KMS-11 (cell line): ENCODE measurements at regions not wholly inside any gene's neighbourhood (a gene's known extent, or its start where the extent isn't known, plus 50 kb on each side); places are given as distances from the start of the nearest gene placed in this dataset.

Source experiments
- H2AFZ ChIP-seq: fragments of 200-600 bp; sonication (generic); 2 replicates; pipeline ENCODE4 v1.6.1; 2016; ENCODE audit warnings: antibody characterized with exemption, mixed run types, low read depth
- H3K27ac ChIP-seq: fragments of 200-600 bp; sonication (generic); 2 replicates; pipeline ENCODE4 v1.6.1; 2016; ENCODE audit warnings: mild to moderate bottlenecking, mixed run types
- H3K27me3 ChIP-seq: fragments of 200-600 bp; sonication (generic); 2 replicates; pipeline ENCODE4 v1.6.1; 2017; ENCODE audit warnings: mild to moderate bottlenecking, low read depth, mixed run types, moderate library complexity; ENCODE audit not compliant: insufficient read depth
- H3K36me3 ChIP-seq: fragments of 200-600 bp; sonication (generic); 2 replicates; pipeline ENCODE4 v1.6.1; 2017; ENCODE audit warnings: mild to moderate bottlenecking, mixed run types; ENCODE audit not compliant: insufficient read depth
- H3K4me1 ChIP-seq: fragments of 200-600 bp; sonication (generic); 2 replicates; pipeline ENCODE4 v1.6.1; 2016; ENCODE audit warnings: mild to moderate bottlenecking, low read depth, mixed run types; ENCODE audit not compliant: poor library complexity, severe bottlenecking
- H3K4me2 ChIP-seq: fragments of 200-600 bp; sonication (generic); 2 replicates; pipeline ENCODE4 v1.7.0; 2016; ENCODE audit warnings: mild to moderate bottlenecking, mixed run types
- H3K4me3 ChIP-seq: fragments of 200-600 bp; sonication (generic); IDR thresholded peaks from 2 replicates; pipeline ENCODE4 v1.6.1; 2017; ENCODE audit warnings: low read depth, low read length, mixed read lengths; ENCODE audit not compliant: insufficient read depth
- H3K79me2 ChIP-seq: fragments of 200-600 bp; sonication (generic); 2 replicates; pipeline ENCODE4 v1.6.1; 2016; ENCODE audit warnings: low read depth, mixed run types; ENCODE audit not compliant: insufficient read depth
- H3K9ac ChIP-seq: fragments of 200-600 bp; sonication (generic); 2 replicates; pipeline ENCODE4 v1.6.1; 2016; ENCODE audit warnings: mild to moderate bottlenecking, mixed run types
- H4K20me1 ChIP-seq: fragments of 200-600 bp; sonication (generic); 2 replicates; pipeline ENCODE4 v1.6.1; 2016; ENCODE audit warnings: mild to moderate bottlenecking, mixed run types; ENCODE audit not compliant: insufficient read depth
- CTCF ChIP-seq: fragments of 200-600 bp; sonication (generic); conservative IDR thresholded peaks from 2 replicates; pipeline ENCODE4 v1.6.1; 2017; ENCODE audit warnings: low read depth, mild to moderate bottlenecking, antibody characterized with exemption, low read length, moderate library complexity, mixed read lengths

DNA sequence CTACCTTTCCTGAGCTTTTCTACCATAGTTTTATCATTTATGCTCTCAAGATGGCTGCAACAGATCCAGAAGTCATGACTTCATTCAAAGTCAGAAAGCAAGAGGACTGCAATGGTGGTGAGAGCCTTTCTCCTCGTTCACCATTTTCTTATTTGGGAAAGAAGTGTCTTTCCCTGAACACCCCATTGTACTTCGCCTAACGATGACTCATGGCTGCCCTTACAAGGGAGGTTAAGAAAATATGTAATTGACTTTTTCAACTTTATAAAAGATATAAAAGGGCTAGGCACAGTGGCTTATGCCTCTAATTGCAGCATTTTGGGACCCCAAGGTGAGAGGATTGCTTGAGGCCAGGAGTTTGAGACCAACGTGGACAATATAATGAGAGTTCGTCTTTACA, 541.7 kb downstream of the METTL15 start:
- Histone ChIP-seq H3K36me3 (no peaks in the 10 kb centered on the region), H3K9ac (no peak overlapping the region), H3K4me2 (no peak overlapping the region), H3K27me3 (no peaks in the 10 kb centered on the region), H3K79me2 (no peaks in the 10 kb centered on the region), H2AFZ (no peak overlapping the region), H3K27ac (no peak overlapping the region), H4K20me1 (no peaks in the 10 kb centered on the region), H3K4me1 (no peaks in the 10 kb centered on the region), H3K4me3 (no peak overlapping the region)
- TF ChIP-seq CTCF = no peak

DNA sequence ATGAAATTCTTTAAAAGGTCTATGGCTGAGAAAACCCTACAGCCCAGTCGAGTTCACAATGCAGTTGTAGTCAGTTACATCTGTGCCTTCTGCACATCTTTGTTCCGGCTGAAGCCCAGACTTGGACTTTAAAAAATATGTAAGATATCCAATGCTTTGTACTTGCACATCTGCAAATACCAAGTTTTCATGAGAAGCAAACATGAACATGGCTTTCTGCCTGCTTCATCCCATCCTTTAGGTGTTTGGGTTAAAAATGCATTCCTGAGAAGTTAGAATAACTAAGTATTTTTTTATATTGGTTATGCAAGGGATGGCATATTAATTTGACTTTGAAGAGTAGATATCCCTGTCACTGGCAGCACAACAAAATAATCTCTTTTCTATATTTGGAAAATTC, 528.4 kb downstream of the METTL15 start:
- Histone ChIP-seq H3K79me2 (no peaks in the 10 kb centered on the region), H2AFZ (no peak overlapping the region), H3K9ac (no peak overlapping the region), H3K27me3 (no peaks in the 10 kb centered on the region), H3K4me2 (no peak overlapping the region), H3K4me1 (no peaks in the 10 kb centered on the region), H4K20me1 (no peaks in the 10 kb centered on the region), H3K36me3 (no peaks in the 10 kb centered on the region), H3K27ac (no peak overlapping the region), H3K4me3 (no peak overlapping the region)
- no peak for TF ChIP-seq CTCF

DNA sequence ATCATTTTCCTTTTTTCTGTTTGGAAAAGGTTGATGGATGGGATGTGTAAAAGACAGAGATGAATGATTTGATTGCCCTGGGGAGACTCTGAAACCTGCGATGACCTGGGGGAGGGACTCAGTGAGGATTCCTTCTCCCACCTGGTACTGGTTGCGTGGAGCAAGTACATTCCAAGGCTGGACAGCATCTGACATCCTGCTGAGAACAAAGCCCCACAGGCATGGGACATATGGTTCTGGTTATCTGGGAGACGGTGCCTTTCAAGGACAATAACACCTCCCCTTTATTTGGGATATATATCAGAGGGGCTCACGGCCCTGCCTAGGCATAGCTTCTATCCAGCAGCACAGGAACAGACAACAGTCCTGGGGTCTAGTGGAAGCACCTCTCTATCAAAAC, 527.8 kb downstream of the METTL15 start:
- peaks cover under 1% of the 10 kb centered on the region for H3K4me1 ChIP-seq
- no peak overlapping the region for H2AFZ ChIP-seq
- H3K36me3 ChIP-seq = no peaks in the 10 kb centered on the region
- H3K79me2 ChIP-seq = no peaks in the 10 kb centered on the region
- no peak for TF ChIP-seq CTCF
- no peak overlapping the region for H3K4me3 ChIP-seq
- no peak overlapping the region for H3K4me2 ChIP-seq
- no peaks in the 10 kb centered on the region for H4K20me1 ChIP-seq
- no peak overlapping the region for H3K27ac ChIP-seq
- H3K27me3 ChIP-seq = no peaks in the 10 kb centered on the region
- no peak overlapping the region for H3K9ac ChIP-seq

GRCh38 chr11:28632338-28632737, 524.1 kb downstream of the METTL15 start:
- Histone ChIP-seq H3K4me1 (peaks cover 3% of the 10 kb centered on the region), H3K27ac (no peak overlapping the region), H3K79me2 (no peaks in the 10 kb centered on the region), H3K9ac (no peak overlapping the region), H3K4me2 (no peak overlapping the region), H2AFZ (no peak overlapping the region), H3K27me3 (no peaks in the 10 kb centered on the region), H3K36me3 (no peaks in the 10 kb centered on the region), H3K4me3 (no peak overlapping the region), H4K20me1 (no peaks in the 10 kb centered on the region)
- no peak for TF ChIP-seq CTCF

DNA sequence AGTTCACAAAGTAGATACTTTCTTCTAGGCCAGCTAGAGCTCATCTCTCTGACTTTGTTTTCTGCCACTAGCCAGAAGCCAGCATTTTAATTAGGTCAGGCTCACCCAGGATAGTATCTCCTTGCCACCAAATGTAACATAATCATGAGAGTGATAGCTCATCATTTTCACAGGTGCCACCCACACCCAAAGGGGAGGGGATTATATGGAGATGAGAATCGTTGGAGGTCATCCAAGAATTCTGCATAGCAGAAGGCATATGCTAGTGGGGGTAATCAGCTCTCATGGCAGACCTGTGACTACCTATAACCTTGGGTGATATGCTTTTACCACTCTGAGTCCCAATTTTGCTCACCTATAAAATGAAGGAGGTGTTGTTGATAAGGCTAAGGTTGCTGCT, 523.0 kb downstream of the METTL15 start:
- H3K27ac ChIP-seq = no peak overlapping the region; the same call in 1 of the 2 replicates
- peaks cover 3% of the 10 kb centered on the region for H3K4me1 ChIP-seq
- no peak for TF ChIP-seq CTCF
- H2AFZ ChIP-seq = peak overlapping the region; percentile 18; the same call in 1 of the 2 replicates
- H3K27me3 ChIP-seq = no peaks in the 10 kb centered on the region
- H3K4me2 ChIP-seq = no peak overlapping the region
- no peaks in the 10 kb centered on the region for H4K20me1 ChIP-seq
- no peaks in the 10 kb centered on the region for H3K79me2 ChIP-seq
- H3K36me3 ChIP-seq = no peaks in the 10 kb centered on the region
- no peak overlapping the region for H3K9ac ChIP-seq
- no peak overlapping the region for H3K4me3 ChIP-seq
